Urinary bladder (tissue), 3 donors: ENCODE measurements at regions not wholly inside any gene's neighbourhood (a gene's known extent, or its start where the extent isn't known, plus 50 kb on each side); places are given as distances from the start of the nearest gene placed in this dataset.
"Not testable (repeated sequence)": the region's sequence is repeated elsewhere in the genome, so short reads cannot be mapped to it uniquely, and the experiment has no call there.

Experiments
- DNase-seq: peaks from one replicate; pipeline ENCODE4 v3.0.0-alpha.2; 2015; ENCODE audit errors: extremely low spot score
- H3K27ac ChIP-seq: one replicate; pipeline ENCODE4 v1.5.1; 2013; ENCODE audit warnings: low read depth, mild to moderate bottlenecking, moderate library complexity
- H3K36me3 ChIP-seq: one replicate; pipeline ENCODE4 v1.6.1; 2013; ENCODE audit warnings: mild to moderate bottlenecking, moderate library complexity; ENCODE audit not compliant: insufficient read depth
- H3K4me1 ChIP-seq: one replicate; pipeline ENCODE4 v1.6.1; 2013; ENCODE audit warnings: mild to moderate bottlenecking, moderate library complexity; ENCODE audit not compliant: insufficient read depth
- H3K4me3 ChIP-seq: one replicate; pipeline ENCODE4 v1.5.1; 2013; ENCODE audit warnings: low read depth, low read length
- WGBS: extraction: QIAGEN DNeasy Blood & Tissue Kit; methylation state at CpG from one replicate; pipeline ENCODE4 v1.1.7; 2013; 5-methylcytosine and 5-hydroxymethylcytosine counted together
- donor health status: healthy with polysubstance abuse.
- donor health status: healthy.

- no peak overlapping the region for H3K27ac ChIP-seq
- no peaks in the 10 kb centered on the region for H3K36me3 ChIP-seq
- no peaks in the 10 kb centered on the region for H3K4me1 ChIP-seq
- no peak for DNase-seq
- 69% methylated on average over 3 of the region's 3 CpGs for WGBS
- no peak overlapping the region for H3K4me3 ChIP-seq
These were observed 1038.0 kb downstream of the SOCS6 start for GRCh38 chr18:71326826-71327225.

GRCh38 chr18:71324356-71324755 lies 1035.5 kb downstream of the SOCS6 start:
- Histone ChIP-seq H3K4me3 (no peak overlapping the region), H3K36me3 (no peaks in the 10 kb centered on the region), H3K4me1 (no peaks in the 10 kb centered on the region), H3K27ac (no peak overlapping the region)
- WGBS: 56% methylated on average over 1 of the region's 1 CpG
- no peak for DNase-seq

GRCh38 chr18:71322201-71322600 lies 1033.4 kb downstream of the SOCS6 start:
- Histone ChIP-seq H3K36me3 (no peaks in the 10 kb centered on the region), H3K4me1 (no peaks in the 10 kb centered on the region), H3K4me3 (no peak overlapping the region), H3K27ac (no peak overlapping the region)
- DNase-seq: no peak
- 33% methylated on average over 3 of the region's 3 CpGs for WGBS

- no peak for DNase-seq
- WGBS: 89% methylated on average over 3 of the region's 3 CpGs
- no peaks in the 10 kb centered on the region for H3K36me3 ChIP-seq
- H3K4me3 ChIP-seq: no peak overlapping the region
- H3K4me1 ChIP-seq: no peaks in the 10 kb centered on the region
- H3K27ac ChIP-seq: no peak overlapping the region
These were observed 1032.5 kb downstream of the SOCS6 start for GRCh38 chr18:71321319-71321718.

GRCh38 chr18:71304856-71305255 lies 1016.0 kb downstream of the SOCS6 start:
- H3K36me3 ChIP-seq: no peaks in the 10 kb centered on the region
- 32% methylated on average over 2 of the region's 2 CpGs for WGBS

GRCh38 chr18:71303743-71304142 lies 1014.9 kb downstream of the SOCS6 start:
- H3K4me1 ChIP-seq, H3K36me3 ChIP-seq, H3K4me3 ChIP-seq, H3K27ac ChIP-seq, DNase-seq: not testable (repeated sequence)
- WGBS: 28% methylated on average over 3 of the region's 3 CpGs

More at GRCh38 chr18:71304856-71305255, 1016.0 kb downstream of the SOCS6 start:
- Histone ChIP-seq H3K4me3 (no peak overlapping the region), H3K4me1 (no peaks in the 10 kb centered on the region), H3K27ac (no peak overlapping the region)
- DNase-seq: no peak

GRCh38 chr18:71301596-71301995 lies 1012.8 kb downstream of the SOCS6 start:
- Histone ChIP-seq H3K4me3 (no peak overlapping the region), H3K36me3 (no peaks in the 10 kb centered on the region), H3K4me1 (no peaks in the 10 kb centered on the region), H3K27ac (no peak overlapping the region)
- WGBS: 82% methylated on average over 4 of the region's 4 CpGs
- no peak for DNase-seq

DNA sequence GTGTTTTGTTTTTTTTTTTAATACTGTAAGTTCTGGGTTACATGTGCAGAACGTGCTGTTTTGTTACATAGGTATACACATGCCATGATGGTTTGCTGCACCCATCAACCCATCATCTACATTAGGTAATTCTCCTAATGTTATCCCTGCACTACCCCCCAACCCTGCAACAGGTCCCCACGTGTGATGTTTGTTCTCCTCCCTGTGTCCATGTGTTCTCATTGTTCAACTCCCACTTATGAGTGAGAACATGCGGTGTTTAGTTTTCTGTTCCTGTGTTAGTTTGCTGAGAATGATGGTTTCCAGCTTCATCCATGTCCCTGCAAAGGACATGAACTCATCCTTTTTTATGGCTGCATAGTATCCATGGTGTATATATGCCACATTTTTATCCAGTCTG lies 1005.4 kb downstream of the SOCS6 start:
- not testable (repeated sequence) for H3K4me1 ChIP-seq, DNase-seq, H3K27ac ChIP-seq, H3K4me3 ChIP-seq, H3K36me3 ChIP-seq
- WGBS: 80% methylated on average over 3 of the region's 3 CpGs

DNA sequence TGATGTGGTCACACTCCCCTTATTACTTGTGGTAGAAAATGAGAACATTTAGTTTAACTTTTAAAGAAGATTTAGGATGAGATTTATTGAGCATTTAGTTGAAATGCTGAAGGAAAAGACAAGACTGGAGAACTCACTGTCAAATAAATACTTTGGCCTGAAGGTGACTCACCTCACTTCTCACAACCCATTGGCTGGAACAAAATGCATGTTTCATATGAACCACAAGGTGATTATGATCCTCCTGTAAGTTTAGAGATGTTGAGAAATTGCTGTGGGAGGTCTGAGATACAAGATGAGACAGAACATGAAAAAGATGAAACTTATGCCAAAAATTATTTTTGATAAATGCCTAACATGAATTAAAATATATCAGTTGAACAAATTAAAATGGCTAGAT lies 1004.5 kb downstream of the SOCS6 start:
- H3K4me3 ChIP-seq: no peak overlapping the region
- H3K4me1 ChIP-seq: no peaks in the 10 kb centered on the region
- H3K27ac ChIP-seq: no peak overlapping the region
- no peak for DNase-seq
- no peaks in the 10 kb centered on the region for H3K36me3 ChIP-seq

- 32% methylated on average over 2 of the region's 2 CpGs for WGBS
- Histone ChIP-seq H3K36me3 (no peaks in the 10 kb centered on the region), H3K4me3 (no peak overlapping the region), H3K4me1 (no peaks in the 10 kb centered on the region), H3K27ac (no peak overlapping the region)
- DNase-seq: no peak
These were observed 998.4 kb downstream of the SOCS6 start for GRCh38 chr18:71287268-71287667.

GRCh38 chr18:71252351-71252865 lies 963.6 kb downstream of the SOCS6 start:
- Histone ChIP-seq H3K36me3 (no peaks in the 10 kb centered on the region), H3K4me1 (no peaks in the 10 kb centered on the region), H3K27ac (no peak overlapping the region), H3K4me3 (no peak overlapping the region)
- no peak for DNase-seq
- 65% methylated on average over 6 of the region's 6 CpGs for WGBS

- Histone ChIP-seq H3K27ac (no peak overlapping the region), H3K36me3 (no peaks in the 10 kb centered on the region), H3K4me1 (no peaks in the 10 kb centered on the region), H3K4me3 (no peak overlapping the region)
- 74% methylated on average over 1 of the region's 1 CpG for WGBS
- DNase-seq: no peak
These were observed 961.3 kb downstream of the SOCS6 start for GRCh38 chr18:71250191-71250590.

GRCh38 chr18:71249791-71250190 lies 960.9 kb downstream of the SOCS6 start:
- H3K4me3 ChIP-seq: no peak overlapping the region
- DNase-seq: no peak
- H3K27ac ChIP-seq: no peak overlapping the region
- H3K36me3 ChIP-seq: no peaks in the 10 kb centered on the region
- H3K4me1 ChIP-seq: no peaks in the 10 kb centered on the region

- Histone ChIP-seq H3K4me1 (no peaks in the 10 kb centered on the region), H3K4me3 (no peak overlapping the region), H3K27ac (no peak overlapping the region), H3K36me3 (no peaks in the 10 kb centered on the region)
- WGBS: 60% methylated on average over 5 of the region's 5 CpGs
- no peak for DNase-seq
These were observed 954.1 kb downstream of the SOCS6 start for GRCh38 chr18:71242981-71243380.

DNA sequence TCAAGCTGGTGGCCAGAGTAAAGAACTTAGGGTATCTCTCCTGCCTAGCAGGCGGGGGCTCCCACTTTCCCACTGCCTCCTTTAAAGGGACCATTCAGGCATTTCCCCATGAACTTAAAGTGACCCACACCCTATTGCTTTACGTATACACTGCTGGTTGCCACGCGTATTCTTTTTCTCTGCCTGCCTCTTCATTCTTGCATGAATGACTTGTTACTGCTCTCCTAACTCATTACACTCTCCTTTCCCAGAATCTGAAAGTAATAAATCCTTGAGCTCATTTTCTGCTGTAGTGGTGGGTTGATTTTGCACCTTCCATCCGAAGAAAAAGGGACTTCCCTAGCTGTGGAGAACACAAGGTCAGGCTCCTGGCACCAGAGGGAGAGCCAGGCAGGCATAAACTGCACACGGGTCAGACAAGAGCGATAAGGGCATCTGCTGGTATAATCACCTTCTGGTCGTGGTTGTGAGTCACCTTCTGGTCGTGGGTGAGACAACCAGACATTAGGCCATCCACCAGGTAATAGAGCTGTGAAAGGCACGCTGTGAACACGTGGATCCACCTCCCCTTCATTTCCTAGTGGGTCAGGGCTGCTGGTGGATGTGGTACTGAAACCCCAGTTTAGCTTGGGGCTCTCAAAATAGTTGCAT lies 950.3 kb downstream of the SOCS6 start:
- DNase-seq: no peak
- 71% methylated on average over 11 of the region's 11 CpGs for WGBS

More for the DNA sequence above, 950.3 kb downstream of the SOCS6 start:
- H3K27ac ChIP-seq: no peak overlapping the region
- no peaks in the 10 kb centered on the region for H3K36me3 ChIP-seq
- H3K4me3 ChIP-seq: no peak overlapping the region
- H3K4me1 ChIP-seq: no peaks in the 10 kb centered on the region
